ENCODE measurements at regions not wholly inside any gene's neighbourhood (a gene's known extent, or its start where the extent isn't known, plus 50 kb on each side); places are given as distances from the start of the nearest gene placed in this dataset.

DNA sequence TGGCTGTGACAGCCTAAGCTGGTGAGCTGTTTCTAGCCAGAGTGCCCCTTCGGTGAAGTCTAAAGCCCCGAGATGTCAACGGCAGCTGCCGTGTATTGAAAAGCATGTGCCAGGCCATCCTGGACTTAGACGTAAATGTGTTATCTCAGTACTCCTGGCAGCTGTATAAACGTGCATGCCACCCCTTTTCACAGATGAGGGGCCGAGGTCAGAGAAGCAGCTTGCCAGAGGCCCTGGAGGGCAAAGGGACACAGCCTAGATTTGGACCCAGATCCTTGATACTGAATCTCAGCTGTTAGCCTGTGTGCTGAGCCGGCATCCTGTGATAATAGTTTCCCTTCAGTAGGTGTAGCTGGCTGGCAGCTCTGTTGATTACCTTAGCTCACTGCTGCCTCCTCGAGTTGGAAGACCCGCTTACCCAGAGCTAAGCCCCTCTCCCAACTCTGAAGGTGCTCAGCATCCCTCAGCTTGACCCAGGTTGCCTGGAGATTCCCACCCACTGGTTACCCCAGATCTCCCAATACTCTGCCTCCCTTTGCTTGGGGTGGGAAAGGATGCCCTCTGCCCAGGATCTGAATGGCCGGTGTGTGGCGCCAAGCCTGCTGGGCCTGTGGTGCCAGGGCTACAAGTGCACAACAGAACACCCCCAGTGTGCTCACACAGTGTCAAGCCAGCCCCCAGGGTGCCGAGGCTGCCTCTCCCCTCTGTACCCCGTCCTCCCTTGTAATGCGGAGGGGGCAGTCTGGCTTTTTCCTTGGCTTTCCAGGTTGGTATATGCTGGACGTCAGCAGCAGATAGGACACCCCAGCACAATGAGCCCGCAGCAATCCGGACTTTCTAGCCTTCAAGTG is 59.8 kb upstream of the WNT7B start:
- TF ChIP-seq JAZF1 (CRISPR knock-in tag; IDR thresholded peaks at IDR 0.05): no peak
- no peak for TF ChIP-seq FOXJ3 (CRISPR knock-in tag; IDR thresholded peaks at IDR 0.05; ENCODE audit: borderline replicate concordance)
- no peak for TF ChIP-seq TCF7 (CRISPR knock-in tag; IDR thresholded peaks at IDR 0.05; ENCODE audit: low read depth)
- TF ChIP-seq, protein P1, sequence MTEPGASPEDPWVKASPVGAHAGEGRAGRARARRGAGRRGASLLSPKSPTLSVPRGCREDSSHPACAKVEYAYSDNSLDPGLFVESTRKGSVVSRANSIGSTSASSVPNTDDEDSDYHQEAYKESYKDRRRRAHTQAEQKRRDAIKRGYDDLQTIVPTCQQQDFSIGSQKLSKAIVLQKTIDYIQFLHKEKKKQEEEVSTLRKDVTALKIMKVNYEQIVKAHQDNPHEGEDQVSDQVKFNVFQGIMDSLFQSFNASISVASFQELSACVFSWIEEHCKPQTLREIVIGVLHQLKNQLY (CRISPR knock-in tag; IDR thresholded peaks at IDR 0.05): 0 out of 2 replicates have a peak, but pooled peaks have one; percentile 11
- TF ChIP-seq FOXK1 (CRISPR knock-in tag; IDR thresholded peaks at IDR 0.05): 0 out of 2 replicates have a peak, but pooled peaks have one; percentile 18
- DNase-seq (ENCODE audit: low spot score) (peak; percentile 28), ATAC-seq (peak; percentile 35)
- Mint-ChIP-seq H3K36me3 (no peaks in the 10 kb centered on the region), H3K4me3 (peak overlapping the region; percentile 73), H3K27ac (peak overlapping the region; percentile 53; the same call in 1 of the 2 replicates), H3K4me1 (peaks cover 26% of the 10 kb centered on the region), H3K27me3 (ENCODE audit: low read depth) (no peaks in the 10 kb centered on the region), H3K9me3 (no peaks in the 10 kb centered on the region)
- ChIA-PET POLR2A (interaction anchor here (0.7 to 2.2 kb wide), 4 partner anchors 10 to 69 kb away, joined by 3 to 7 read pairs (median 6); no protein-coding TSS in a partner anchor), CTCF (interaction anchor here (0.5 to 4.8 kb wide), 15 partner anchors 9 to 85 kb away, joined by 3 to 127 read pairs (median 4); no protein-coding TSS in a partner anchor)

DNA sequence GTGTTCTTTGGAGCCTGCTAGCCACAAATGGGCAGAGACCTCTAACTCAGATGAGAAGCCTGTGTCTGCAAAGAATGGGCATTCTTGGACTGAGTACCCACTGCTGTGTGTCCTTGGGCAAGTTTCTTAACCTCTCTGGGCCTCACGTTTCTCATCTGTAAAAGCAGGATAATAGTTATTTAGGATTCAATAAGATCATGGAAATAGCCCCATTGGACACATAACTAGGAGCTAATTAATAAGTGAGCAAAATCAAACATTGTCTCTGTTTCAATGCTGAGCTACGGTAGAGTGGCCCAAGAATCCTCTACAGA is 61.2 kb upstream of the WNT7B start:
- Mint-ChIP-seq H3K27ac (no peak overlapping the region), H3K4me1 (peaks cover 13% of the 10 kb centered on the region), H3K27me3 (ENCODE audit: low read depth) (no peaks in the 10 kb centered on the region; the same call in 1 of the 2 replicates), H3K4me3 (no peak overlapping the region), H3K9me3 (no peaks in the 10 kb centered on the region), H3K36me3 (no peaks in the 10 kb centered on the region)
- ChIA-PET CTCF (interaction anchor here (0.6 to 4.8 kb wide), 4 partner anchors 25 to 76 kb away, joined by 3 to 127 read pairs (median 4); no protein-coding TSS in a partner anchor), POLR2A (no interaction called here)
- no peak for TF ChIP-seq NR3C1 (CRISPR knock-in tag; conservative IDR thresholded peaks at IDR 0.05; ENCODE audit: low read depth)
- no peak for TF ChIP-seq ETV6 (CRISPR knock-in tag; IDR thresholded peaks at IDR 0.05)
- TF ChIP-seq, protein P2, sequence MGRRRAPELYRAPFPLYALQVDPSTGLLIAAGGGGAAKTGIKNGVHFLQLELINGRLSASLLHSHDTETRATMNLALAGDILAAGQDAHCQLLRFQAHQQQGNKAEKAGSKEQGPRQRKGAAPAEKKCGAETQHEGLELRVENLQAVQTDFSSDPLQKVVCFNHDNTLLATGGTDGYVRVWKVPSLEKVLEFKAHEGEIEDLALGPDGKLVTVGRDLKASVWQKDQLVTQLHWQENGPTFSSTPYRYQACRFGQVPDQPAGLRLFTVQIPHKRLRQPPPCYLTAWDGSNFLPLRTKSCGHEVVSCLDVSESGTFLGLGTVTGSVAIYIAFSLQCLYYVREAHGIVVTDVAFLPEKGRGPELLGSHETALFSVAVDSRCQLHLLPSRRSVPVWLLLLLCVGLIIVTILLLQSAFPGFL (CRISPR knock-in tag; IDR thresholded peaks at IDR 0.05; ENCODE audit: borderline replicate concordance): no peak
- no peak for TF ChIP-seq CBFB (CRISPR knock-in tag; IDR thresholded peaks at IDR 0.05; ENCODE audit: low read depth)
- TF ChIP-seq PRRX2 (CRISPR knock-in tag; IDR thresholded peaks at IDR 0.05): no peak
- DNase-seq (ENCODE audit: low spot score): no peak
- no peak for ATAC-seq

DNA sequence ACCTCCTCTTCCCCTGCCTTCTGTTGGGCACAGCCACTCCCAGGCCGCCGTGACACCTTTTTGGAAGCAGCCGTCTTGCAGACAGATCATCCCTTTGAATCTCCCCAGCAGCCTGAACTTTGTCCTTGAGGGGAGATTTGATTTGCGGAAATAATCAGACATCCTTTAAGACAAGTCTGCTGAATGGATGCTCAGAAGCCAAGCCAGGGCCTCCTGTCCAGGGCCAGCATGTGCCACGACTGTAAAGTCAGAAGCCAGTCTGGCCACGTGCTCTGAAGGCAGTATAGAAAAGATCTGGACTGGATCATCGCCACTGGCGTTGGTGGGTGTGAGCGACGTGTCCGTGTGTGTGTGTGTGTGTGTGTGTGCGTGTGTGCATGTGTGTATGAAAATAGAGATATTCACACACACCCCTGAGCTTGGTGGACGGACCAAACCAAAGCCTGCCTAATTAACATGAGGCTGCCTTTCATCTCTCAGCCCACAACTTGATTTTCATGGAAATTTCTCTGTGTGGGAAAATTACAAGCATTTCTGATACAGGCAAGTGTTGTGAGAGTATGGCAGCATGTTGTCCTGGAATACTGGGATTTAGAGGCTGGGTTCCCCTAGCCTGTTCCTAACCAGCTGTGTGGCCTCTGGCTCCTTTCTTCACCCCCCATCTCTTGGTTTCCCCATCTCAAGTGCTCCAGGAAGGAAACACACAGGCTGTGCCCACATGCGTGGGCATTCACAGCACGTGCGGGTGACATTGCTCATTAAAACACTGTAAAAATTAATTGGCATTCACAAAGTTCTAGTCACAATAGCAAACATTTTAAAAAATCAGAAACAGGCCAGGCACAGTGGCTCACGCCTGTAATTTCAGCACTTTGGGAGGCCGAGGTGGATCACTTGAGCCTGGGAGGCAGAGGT is 61.8 kb upstream of the WNT7B start:
- TF ChIP-seq ATF1 (CRISPR knock-in tag; IDR thresholded peaks at IDR 0.05) (no peak), ZNF138 (CRISPR knock-in tag; conservative IDR thresholded peaks at IDR 0.05) (no peak)
- TF ChIP-seq, protein P3, sequence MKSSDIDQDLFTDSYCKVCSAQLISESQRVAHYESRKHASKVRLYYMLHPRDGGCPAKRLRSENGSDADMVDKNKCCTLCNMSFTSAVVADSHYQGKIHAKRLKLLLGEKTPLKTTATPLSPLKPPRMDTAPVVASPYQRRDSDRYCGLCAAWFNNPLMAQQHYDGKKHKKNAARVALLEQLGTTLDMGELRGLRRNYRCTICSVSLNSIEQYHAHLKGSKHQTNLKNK (CRISPR knock-in tag; IDR thresholded peaks at IDR 0.05): no peak
- TF ChIP-seq, protein P4, sequence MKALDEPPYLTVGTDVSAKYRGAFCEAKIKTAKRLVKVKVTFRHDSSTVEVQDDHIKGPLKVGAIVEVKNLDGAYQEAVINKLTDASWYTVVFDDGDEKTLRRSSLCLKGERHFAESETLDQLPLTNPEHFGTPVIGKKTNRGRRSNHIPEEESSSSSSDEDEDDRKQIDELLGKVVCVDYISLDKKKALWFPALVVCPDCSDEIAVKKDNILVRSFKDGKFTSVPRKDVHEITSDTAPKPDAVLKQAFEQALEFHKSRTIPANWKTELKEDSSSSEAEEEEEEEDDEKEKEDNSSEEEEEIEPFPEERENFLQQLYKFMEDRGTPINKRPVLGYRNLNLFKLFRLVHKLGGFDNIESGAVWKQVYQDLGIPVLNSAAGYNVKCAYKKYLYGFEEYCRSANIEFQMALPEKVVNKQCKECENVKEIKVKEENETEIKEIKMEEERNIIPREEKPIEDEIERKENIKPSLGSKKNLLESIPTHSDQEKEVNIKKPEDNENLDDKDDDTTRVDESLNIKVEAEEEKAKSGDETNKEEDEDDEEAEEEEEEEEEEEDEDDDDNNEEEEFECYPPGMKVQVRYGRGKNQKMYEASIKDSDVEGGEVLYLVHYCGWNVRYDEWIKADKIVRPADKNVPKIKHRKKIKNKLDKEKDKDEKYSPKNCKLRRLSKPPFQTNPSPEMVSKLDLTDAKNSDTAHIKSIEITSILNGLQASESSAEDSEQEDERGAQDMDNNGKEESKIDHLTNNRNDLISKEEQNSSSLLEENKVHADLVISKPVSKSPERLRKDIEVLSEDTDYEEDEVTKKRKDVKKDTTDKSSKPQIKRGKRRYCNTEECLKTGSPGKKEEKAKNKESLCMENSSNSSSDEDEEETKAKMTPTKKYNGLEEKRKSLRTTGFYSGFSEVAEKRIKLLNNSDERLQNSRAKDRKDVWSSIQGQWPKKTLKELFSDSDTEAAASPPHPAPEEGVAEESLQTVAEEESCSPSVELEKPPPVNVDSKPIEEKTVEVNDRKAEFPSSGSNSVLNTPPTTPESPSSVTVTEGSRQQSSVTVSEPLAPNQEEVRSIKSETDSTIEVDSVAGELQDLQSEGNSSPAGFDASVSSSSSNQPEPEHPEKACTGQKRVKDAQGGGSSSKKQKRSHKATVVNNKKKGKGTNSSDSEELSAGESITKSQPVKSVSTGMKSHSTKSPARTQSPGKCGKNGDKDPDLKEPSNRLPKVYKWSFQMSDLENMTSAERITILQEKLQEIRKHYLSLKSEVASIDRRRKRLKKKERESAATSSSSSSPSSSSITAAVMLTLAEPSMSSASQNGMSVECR (CRISPR knock-in tag; IDR thresholded peaks at IDR 0.05; ENCODE audit: borderline replicate concordance): no peak
- TF ChIP-seq, protein P5, sequence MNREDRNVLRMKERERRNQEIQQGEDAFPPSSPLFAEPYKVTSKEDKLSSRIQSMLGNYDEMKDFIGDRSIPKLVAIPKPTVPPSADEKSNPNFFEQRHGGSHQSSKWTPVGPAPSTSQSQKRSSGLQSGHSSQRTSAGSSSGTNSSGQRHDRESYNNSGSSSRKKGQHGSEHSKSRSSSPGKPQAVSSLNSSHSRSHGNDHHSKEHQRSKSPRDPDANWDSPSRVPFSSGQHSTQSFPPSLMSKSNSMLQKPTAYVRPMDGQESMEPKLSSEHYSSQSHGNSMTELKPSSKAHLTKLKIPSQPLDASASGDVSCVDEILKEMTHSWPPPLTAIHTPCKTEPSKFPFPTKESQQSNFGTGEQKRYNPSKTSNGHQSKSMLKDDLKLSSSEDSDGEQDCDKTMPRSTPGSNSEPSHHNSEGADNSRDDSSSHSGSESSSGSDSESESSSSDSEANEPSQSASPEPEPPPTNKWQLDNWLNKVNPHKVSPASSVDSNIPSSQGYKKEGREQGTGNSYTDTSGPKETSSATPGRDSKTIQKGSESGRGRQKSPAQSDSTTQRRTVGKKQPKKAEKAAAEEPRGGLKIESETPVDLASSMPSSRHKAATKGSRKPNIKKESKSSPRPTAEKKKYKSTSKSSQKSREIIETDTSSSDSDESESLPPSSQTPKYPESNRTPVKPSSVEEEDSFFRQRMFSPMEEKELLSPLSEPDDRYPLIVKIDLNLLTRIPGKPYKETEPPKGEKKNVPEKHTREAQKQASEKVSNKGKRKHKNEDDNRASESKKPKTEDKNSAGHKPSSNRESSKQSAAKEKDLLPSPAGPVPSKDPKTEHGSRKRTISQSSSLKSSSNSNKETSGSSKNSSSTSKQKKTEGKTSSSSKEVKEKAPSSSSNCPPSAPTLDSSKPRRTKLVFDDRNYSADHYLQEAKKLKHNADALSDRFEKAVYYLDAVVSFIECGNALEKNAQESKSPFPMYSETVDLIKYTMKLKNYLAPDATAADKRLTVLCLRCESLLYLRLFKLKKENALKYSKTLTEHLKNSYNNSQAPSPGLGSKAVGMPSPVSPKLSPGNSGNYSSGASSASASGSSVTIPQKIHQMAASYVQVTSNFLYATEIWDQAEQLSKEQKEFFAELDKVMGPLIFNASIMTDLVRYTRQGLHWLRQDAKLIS (CRISPR knock-in tag; IDR thresholded peaks at IDR 0.05; ENCODE audit: borderline replicate concordance): no peak
- H3K9me3 Mint-ChIP-seq: no peaks in the 10 kb centered on the region
- DNase-seq (ENCODE audit: low spot score) (peak; percentile 5), ATAC-seq (no peak)
- ChIA-PET POLR2A (no interaction called here), CTCF (interaction anchor here (1.0 to 4.8 kb wide), 2 partner anchors 26 to 33 kb away, joined by 3 to 127 read pairs; no protein-coding TSS in a partner anchor)
- H3K36me3 Mint-ChIP-seq: no peaks in the 10 kb centered on the region
- H3K27me3 Mint-ChIP-seq (ENCODE audit: low read depth): peaks cover 5% of the 10 kb centered on the region; the same call in 1 of the 2 replicates
- H3K4me3 Mint-ChIP-seq: no peak overlapping the region
- peaks cover 18% of the 10 kb centered on the region for H3K4me1 Mint-ChIP-seq
- peak overlapping the region; percentile 45; the same call in 1 of the 2 replicates for H3K27ac Mint-ChIP-seq
